PC-9 (cell line): ENCODE measurements at regions not wholly inside any gene's neighbourhood (a gene's known extent, or its start where the extent isn't known, plus 50 kb on each side); places are given as distances from the start of the nearest gene placed in this dataset.

Experiments
- BruUV-seq: library from RNA; stranded (reverse); fragments of 400-500 nt; replicated peaks from 2 replicates; lab custom pipeline; 2021; lab: Mats Ljungman, UMichigan
- CTCF ChIA-PET: fragments of 300-600 bp; sonication (Branson Sonifier 250); formaldehyde crosslinking; loops from one replicate; lab custom pipeline; 2022; ENCODE audit warnings: antibody characterized with exemption; lab: Charles Lee
- POLR2A ChIA-PET: fragments of 300-600 bp; sonication (Branson Sonifier 250); formaldehyde crosslinking; loops from one replicate; lab custom pipeline; 2022; ENCODE audit warnings: antibody characterized with exemption; ENCODE audit not compliant: unreplicated experiment; lab: Charles Lee
- DNase-seq, 2 experiments: peaks; one replicate each; pipeline versions ENCODE4 v3.0.0 to v3.0.0-alpha.2; 2015 to 2022; ENCODE audit warnings: mixed read lengths in 1 of 2
- H2AFZ ChIP-seq: fragments of 200-600 bp; sonication (generic); 2 replicates; pipeline ENCODE4 v1.8.1; 2017; ENCODE audit warnings: antibody characterized with exemption
- H3F3A ChIP-seq: fragments of 200-600 bp; sonication (generic); 2 replicates; pipeline ENCODE4 v1.8.1; 2017; ENCODE audit warnings: antibody characterized with exemption, mild to moderate bottlenecking, low read depth; ENCODE audit not compliant: insufficient read depth
- H3K27ac ChIP-seq: fragments of 200-600 bp; sonication (generic); 2 replicates; pipeline ENCODE4 v1.6.1; 2016; ENCODE audit warnings: mixed run types
- H3K27me3 ChIP-seq: fragments of 200-600 bp; sonication (generic); 2 replicates; pipeline ENCODE4 v1.6.1; 2016; ENCODE audit warnings: low read depth, mixed run types; ENCODE audit not compliant: insufficient read depth
- H3K36me3 ChIP-seq: fragments of 200-600 bp; sonication (generic); 2 replicates; pipeline ENCODE4 v1.6.1; 2016; ENCODE audit warnings: low read depth, mixed run types
- H3K4me1 ChIP-seq: fragments of 200-600 bp; sonication (generic); replicated peaks from 2 replicates; pipeline ENCODE4 v1.6.1; 2016; ENCODE audit warnings: mixed run types; ENCODE audit not compliant: insufficient read depth
- H3K4me2 ChIP-seq: fragments of 200-600 bp; sonication (generic); 2 replicates; pipeline ENCODE4 v1.6.1; 2017; ENCODE audit warnings: mixed run types
- H3K4me3 ChIP-seq: fragments of 200-600 bp; sonication (generic); 2 replicates; pipeline ENCODE4 v1.6.1; 2016; ENCODE audit warnings: mixed run types
- H3K79me2 ChIP-seq: fragments of 200-600 bp; sonication (generic); 2 replicates; pipeline ENCODE4 v1.6.1; 2017; ENCODE audit warnings: low read depth, mixed run types
- H3K9me2 ChIP-seq: fragments of 200-600 bp; sonication (generic); 2 replicates; pipeline ENCODE4 v1.8.1; 2017; ENCODE audit warnings: mild to moderate bottlenecking; ENCODE audit not compliant: insufficient read depth
- H3K9me3 ChIP-seq: fragments of 200-600 bp; sonication (generic); 2 replicates; pipeline ENCODE4 v1.8.1; 2016; ENCODE audit warnings: low read depth; ENCODE audit not compliant: insufficient read depth
- H4K20me1 ChIP-seq: fragments of 200-600 bp; sonication (generic); 2 replicates; pipeline ENCODE4 v1.8.1; 2017; ENCODE audit not compliant: insufficient read depth
- CTCF ChIP-seq: fragments of 200-600 bp; sonication (generic); conservative IDR thresholded peaks from 2 replicates; pipeline ENCODE4 v1.6.1; 2017; ENCODE audit warnings: mixed run types, antibody characterized with exemption, mild to moderate bottlenecking, moderate library complexity
- EZH2 ChIP-seq: fragments of 200-600 bp; sonication (generic); IDR thresholded peaks from 2 replicates; pipeline ENCODE4 v1.8.0; 2017; ENCODE audit warnings: antibody characterized with exemption, low read depth
- intact Hi-C: fragments of 100-400 bp; cut with micrococcal nuclease; formaldehyde crosslinking; loops from one replicate; pipeline ENCODE4 v1.10.0; 2022; ENCODE audit not compliant: unreplicated experiment

GRCh38 chr1:69157046-69157756 lies 410.5 kb upstream of the LRRC7 start:
- no peak for TF ChIP-seq EZH2
- Histone ChIP-seq H3K79me2 (no peaks in the 10 kb centered on the region), H3F3A (no peaks in the 10 kb centered on the region), H2AFZ (no peak overlapping the region), H3K4me1 (no peaks in the 10 kb centered on the region), H3K27ac (no peak overlapping the region), H4K20me1 (no peaks in the 10 kb centered on the region), H3K9me2 (no peaks in the 10 kb centered on the region), H3K9me3 (no peaks in the 10 kb centered on the region), H3K36me3 (no peaks in the 10 kb centered on the region), H3K4me2 (no peak overlapping the region), H3K27me3 (no peaks in the 10 kb centered on the region), H3K4me3 (no peak overlapping the region)
- ChIA-PET CTCF (no interaction called here), POLR2A (no interaction called here)
- DNase-seq, result no peak
- no TSS peak for BruUV-seq
- intact Hi-C loops, result no loop called here

- ChIA-PET CTCF (no interaction called here), POLR2A (no interaction called here)
- H3K9me2 ChIP-seq, result no peaks in the 10 kb centered on the region
- H3F3A ChIP-seq, result no peaks in the 10 kb centered on the region
- no peaks in the 10 kb centered on the region for H3K4me1 ChIP-seq
- no peaks in the 10 kb centered on the region for H3K9me3 ChIP-seq
- no peak overlapping the region for H2AFZ ChIP-seq
- H3K4me3 ChIP-seq, result no peak overlapping the region
- H3K4me2 ChIP-seq, result no peak overlapping the region
- no peak for TF ChIP-seq CTCF
- no peak for TF ChIP-seq EZH2
- H3K36me3 ChIP-seq, result no peaks in the 10 kb centered on the region
- no TSS peak for BruUV-seq
- intact Hi-C loops, result no loop called here
- no peak overlapping the region for H3K27ac ChIP-seq
- H3K27me3 ChIP-seq, result no peaks in the 10 kb centered on the region
- H4K20me1 ChIP-seq, result no peaks in the 10 kb centered on the region
- no peaks in the 10 kb centered on the region for H3K79me2 ChIP-seq
- DNase-seq, result no peak
These were observed 404.5 kb upstream of the LRRC7 start for GRCh38 chr1:69163241-69163640.

GRCh38 chr1:69163779-69164178 lies 403.9 kb upstream of the LRRC7 start:
- Histone ChIP-seq H2AFZ (no peak overlapping the region), H3K27ac (no peak overlapping the region), H3K9me2 (no peaks in the 10 kb centered on the region), H3K9me3 (no peaks in the 10 kb centered on the region), H3K27me3 (no peaks in the 10 kb centered on the region), H3F3A (no peaks in the 10 kb centered on the region), H3K36me3 (no peaks in the 10 kb centered on the region), H3K4me3 (no peak overlapping the region), H3K4me1 (no peaks in the 10 kb centered on the region), H3K79me2 (no peaks in the 10 kb centered on the region), H3K4me2 (no peak overlapping the region), H4K20me1 (no peaks in the 10 kb centered on the region)
- CTCF ChIA-PET, result no interaction called here
- no peak for DNase-seq
- POLR2A ChIA-PET, result no interaction called here
- no TSS peak for BruUV-seq
- intact Hi-C loops, result no loop called here
- no peak for TF ChIP-seq EZH2
- TF ChIP-seq CTCF, result no peak
